K562 (cell line): ENCODE measurements at regions not wholly inside any gene's neighbourhood (a gene's known extent, or its start where the extent isn't known, plus 50 kb on each side); places are given as distances from the start of the nearest gene placed in this dataset.

ENCODE experiments used
- ATAC-seq: fragments of 200-7000 bp; cut with Tn5 transposase; 3 replicates; pipeline ENCODE4 v1.9.1; 2020; ENCODE audit warnings: moderate library complexity
- BruUV-seq: library from RNA; stranded (reverse); fragments of 400-500 nt; replicated peaks from 2 replicates; lab custom pipeline; 2021; lab: Mats Ljungman, UMichigan
- CTCF ChIA-PET: fragments of 300-600 bp; formaldehyde crosslinking; extraction: SDS; loops from one replicate; lab custom pipeline; 2021; ENCODE audit warnings: low intra/inter-chr PET ratio; lab: Yijun Ruan, JAX
- POLR2A ChIA-PET: fragments of 300-600, 350-650 bp; sonication (Branson Sonifier 250); formaldehyde crosslinking; extraction: SDS; loops from one replicate; lab custom pipeline; 2021; ENCODE audit warnings: antibody characterized with exemption, inconsistent platforms; lab: Yijun Ruan, JAX
- DNase-seq, 4 experiments: peaks; one replicate each; pipeline versions ENCODE4 v3.0.0 to v3.0.0-alpha.2; 2011 to 2018; ENCODE audit warnings: low spot score in 3 of 4, mixed read lengths in 3 of 4; ENCODE audit errors: extremely low read depth in 1 of 4
- FAIRE-seq: peaks from 2 replicates; lab custom pipeline; 2011; peaks lifted over from hg19 to GRCh38; lab: Jason Lieb, UNC
- H2AFZ ChIP-seq: 2 replicates; pipeline ENCODE4 v1.6.0; 2011; ENCODE audit warnings: low read depth, low read length, control low read depth, inconsistent platforms
- H3K27ac ChIP-seq: fragments of 200-600 bp; 3 replicates; pipeline ENCODE4 v1.8.0; 2011; ENCODE audit warnings: low read depth, mild to moderate bottlenecking, control low read depth, inconsistent platforms, low read length, moderate library complexity, mixed read lengths; ENCODE audit errors: extremely low read depth
- H3K27me3 ChIP-seq, 2 experiments: fragments of 300-600 bp in 1 of 2; 2 replicates in 1 of 2; 3 replicates in 1 of 2; pipeline versions ENCODE4 v1.6.0 to v1.8.0; 2011; ENCODE audit warnings: inconsistent platforms in 2 of 2, low read length in 2 of 2, mild to moderate bottlenecking in 1 of 2, mixed read lengths in 1 of 2, moderate library complexity in 1 of 2; ENCODE audit not compliant: control insufficient read depth in 2 of 2, insufficient read depth in 2 of 2
- H3K36me3 ChIP-seq: fragments of 300-600 bp; 3 replicates; pipeline ENCODE4 v1.8.0; 2011; ENCODE audit warnings: mild to moderate bottlenecking, low read length, inconsistent platforms; ENCODE audit not compliant: control insufficient read depth, insufficient read depth
- H3K4me1 ChIP-seq, 2 experiments: fragments of 200-600 bp in 1 of 2; replicated peaks in 1 of 2; 2 replicates in 1 of 2; 3 replicates in 1 of 2; pipeline versions ENCODE4 v1.5.1 to v1.8.0; 2011; ENCODE audit warnings: inconsistent platforms in 2 of 2, low read length in 2 of 2, mild to moderate bottlenecking in 1 of 2, mixed read lengths in 1 of 2, moderate library complexity in 1 of 2; ENCODE audit not compliant: control insufficient read depth in 2 of 2, insufficient read depth in 2 of 2
- H3K4me2 ChIP-seq: 2 replicates; pipeline ENCODE4 v1.6.1; 2011; ENCODE audit warnings: low read length, control low read depth, inconsistent platforms, mixed read lengths; ENCODE audit not compliant: insufficient read depth
- H3K4me3 ChIP-seq: fragments of 200-600 bp; sonication (generic), shearing (Covaris generic); 2 replicates; pipeline ENCODE4 v1.5.1; 2016; ENCODE audit warnings: control low read depth, inconsistent platforms
- H3K79me2 ChIP-seq: fragments of 200-600 bp; 3 replicates; pipeline ENCODE4 v1.8.0; 2011; ENCODE audit warnings: low read length, inconsistent platforms; ENCODE audit not compliant: control insufficient read depth, insufficient read depth
- H3K9ac ChIP-seq, 2 experiments: 2 replicates each; pipeline versions ENCODE4 v1.6.0 to v1.6.1; 2011; ENCODE audit warnings: low read depth in 2 of 2, low read length in 2 of 2, control low read depth in 1 of 2, inconsistent platforms in 1 of 2, mild to moderate bottlenecking in 1 of 2, mixed read lengths in 1 of 2; ENCODE audit not compliant: insufficient read depth in 1 of 2
- H3K9me1 ChIP-seq: one replicate; pipeline ENCODE4 v1.6.0; 2011; ENCODE audit warnings: inconsistent platforms, mild to moderate bottlenecking, low read length, moderate library complexity; ENCODE audit not compliant: control insufficient read depth, insufficient read depth
- H3K9me3 ChIP-seq: replicated peaks from 2 replicates; pipeline ENCODE4 v1.5.1; 2011; ENCODE audit warnings: low read depth, low read length, inconsistent platforms; ENCODE audit not compliant: control insufficient read depth, insufficient read depth
- H4K20me1 ChIP-seq: replicated peaks from 2 replicates; pipeline ENCODE4 v1.6.1; 2011; ENCODE audit warnings: low read length, inconsistent platforms, mixed read lengths; ENCODE audit not compliant: control insufficient read depth, insufficient read depth
- ARHGAP35 ChIP-seq: fragments of 450-650 bp; IDR thresholded peaks from 2 replicates; pipeline ENCODE4 v1.6.1; 2018; ENCODE audit not compliant: partially characterized antibody
- BRD9 ChIP-seq: fragments of 450-650 bp; IDR thresholded peaks from 2 replicates; pipeline ENCODE4 v1.6.1; 2018; ENCODE audit warnings: low read depth; ENCODE audit not compliant: partially characterized antibody
- CXXC5 ChIP-seq: fragments of 250-450 bp; sonication (Bioruptor Pico); IDR thresholded peaks from 2 replicates; pipeline ENCODE4 v1.8.0; 2022; ENCODE audit warnings: inconsistent platforms, mild to moderate bottlenecking, moderate library complexity
- ESRRA ChIP-seq: fragments of 450-650 bp; IDR thresholded peaks from 2 replicates; pipeline ENCODE4 v1.6.1; 2014; ENCODE audit warnings: low read depth, mild to moderate bottlenecking, moderate library complexity, borderline replicate concordance
- ESRRB ChIP-seq: fragments of 250-450 bp; sonication (Bioruptor Pico); IDR thresholded peaks from 2 replicates; pipeline ENCODE4 v1.5.0; 2020; ENCODE audit warnings: mild to moderate bottlenecking, moderate library complexity, borderline replicate concordance
- JUND ChIP-seq, 2 experiments: IDR thresholded peaks; 2 replicates in 1 of 2; 3 replicates in 1 of 2; pipeline ENCODE4 v1.6.1; 2011; ENCODE audit warnings: borderline replicate concordance in 2 of 2, low read depth in 2 of 2, low read length in 2 of 2, improper control_type of control experiment in 1 of 2, missing biosample characterization in 1 of 2, missing genetic modification characterization in 1 of 2, missing genetic modification reagents in 1 of 2
- L3MBTL2 ChIP-seq: fragments of 450-650 bp; IDR thresholded peaks from 2 replicates; pipeline ENCODE4 v1.6.1; 2016; ENCODE audit warnings: mild to moderate bottlenecking, moderate library complexity
- MITF ChIP-seq: IDR thresholded peaks from 2 replicates; pipeline ENCODE4 v1.6.1; 2014; ENCODE audit warnings: antibody characterized with exemption
- PTTG1 ChIP-seq: fragments of 450-650 bp; IDR thresholded peaks from 2 replicates; pipeline ENCODE4 v1.6.1; 2016; ENCODE audit warnings: low read depth, mild to moderate bottlenecking, missing genetic modification characterization, missing compliant biosample characterization
- U2AF1 ChIP-seq: fragments of 200-400 bp; formaldehyde crosslinking; optimal IDR thresholded peaks from 2 replicates; pipeline ENCODE3; 2017; ENCODE audit warnings: mild to moderate bottlenecking, low read depth, low read length, moderate library complexity
- WGBS: fragments of 100-300 bp; shearing (Covaris generic); methylation state at CpG from one replicate; pipeline ENCODE4 v1.1.6; 2016; ENCODE audit warnings: low coverage, mixed read lengths; ENCODE audit not compliant: insufficient coverage; ENCODE audit errors: missing lambda C conversion rate; 5-methylcytosine and 5-hydroxymethylcytosine counted together
- in situ Hi-C: fragments of 300-500 bp; cut with MboI; formaldehyde crosslinking; loops from 4 replicates; pipeline ENCODE4 v1.15.0; 2018; ENCODE audit warnings: inconsistent platforms, mixed read lengths
- intact Hi-C: fragments of 100-400 bp; cut with micrococcal nuclease; formaldehyde crosslinking; loops from 2 replicates; pipeline ENCODE4 v1.14.2; 2022
- TF ChIP-seq, protein P1 (sequence below), 2 experiments: IDR thresholded peaks; 2 replicates each; pipeline ENCODE4 v1.6.1; 2011; ENCODE audit warnings: borderline replicate concordance in 1 of 2, control low read depth in 1 of 2, low read depth in 1 of 2, low read length in 1 of 2, mild to moderate bottlenecking in 1 of 2, mixed read lengths in 1 of 2, moderate library complexity in 1 of 2; ENCODE audit not compliant: insufficient read depth in 1 of 2, insufficient read length in 1 of 2, poor library complexity in 1 of 2, severe bottlenecking in 1 of 2; ENCODE audit errors: extremely low read depth in 1 of 2

DNA sequence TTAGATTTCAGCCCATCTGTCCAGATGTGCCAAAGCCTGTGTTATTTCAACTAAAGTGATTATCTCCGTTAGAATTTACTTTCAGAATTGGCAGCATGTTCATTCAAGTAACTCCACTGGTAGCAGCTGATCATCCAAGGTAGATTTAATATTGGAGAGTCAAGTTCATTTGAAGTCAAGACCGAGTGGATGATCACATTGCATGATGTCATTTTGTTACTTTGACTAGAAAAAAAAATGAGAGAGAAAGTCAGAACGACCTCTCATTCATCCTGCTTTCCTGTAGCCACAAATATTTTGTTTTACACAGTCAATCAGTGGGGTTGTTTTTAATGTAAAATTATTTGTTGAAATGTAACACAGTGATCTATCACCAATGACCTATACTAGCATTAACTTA is 196.7 kb upstream of the PHYHIPL start:
- DNase-seq (no peak), FAIRE-seq (no peak), ATAC-seq (no peak)
- no peaks in the 10 kb centered on the region for H3K4me1 ChIP-seq
- intact Hi-C loops (no loop called here), in situ Hi-C loops (no loop called here)
- H3K27me3 ChIP-seq, result no peaks in the 10 kb centered on the region
- no peak overlapping the region for H3K4me3 ChIP-seq
- H3K79me2 ChIP-seq, result no peaks in the 10 kb centered on the region
- CTCF ChIA-PET, result no interaction called here
- TF ChIP-seq ARHGAP35, result no peak
- TF ChIP-seq BRD9, result no peak
- TF ChIP-seq ESRRB, result no peak
- TF ChIP-seq MITF, result no peak
- H3K9me3 ChIP-seq, result no peaks in the 10 kb centered on the region
- H3K9ac ChIP-seq, result no peak overlapping the region
- no peaks in the 10 kb centered on the region for H3K36me3 ChIP-seq
- no peaks in the 10 kb centered on the region for H3K9me1 ChIP-seq
- H2AFZ ChIP-seq, result no peak overlapping the region
- POLR2A ChIA-PET, result no interaction called here
- no peak overlapping the region for H3K27ac ChIP-seq
- no peak overlapping the region for H3K4me2 ChIP-seq
- 2% methylated on average over 3 of the region's 3 CpGs for WGBS
- BruUV-seq, result no TSS peak
- no peaks in the 10 kb centered on the region for H4K20me1 ChIP-seq

DNA sequence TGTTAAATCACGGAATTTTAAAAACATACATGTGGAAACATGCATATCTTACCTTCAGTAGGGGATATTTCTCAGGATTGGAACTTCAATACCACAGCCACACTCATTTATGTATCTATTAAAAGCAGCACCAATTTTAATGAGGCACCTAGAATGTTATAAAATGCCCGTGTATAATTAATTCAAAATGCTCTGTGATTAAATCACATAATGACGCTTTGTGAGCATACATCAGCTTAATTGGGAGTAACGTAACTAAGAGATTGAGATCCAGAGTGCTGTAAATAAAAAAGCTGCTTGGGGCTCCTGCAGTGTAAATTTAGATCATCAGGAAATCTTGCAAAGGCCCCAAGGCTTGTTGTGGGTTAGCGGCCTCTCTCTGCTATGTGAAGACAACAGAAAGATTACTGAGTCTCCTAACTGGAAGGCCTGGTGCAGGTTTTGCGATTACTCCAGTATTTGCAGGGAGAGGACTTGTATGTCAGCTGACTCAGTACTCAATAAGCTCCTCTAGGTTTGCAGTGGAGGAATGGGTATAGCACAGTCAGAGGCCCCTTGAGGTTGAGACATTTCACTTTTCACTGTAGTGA is 195.5 kb upstream of the PHYHIPL start:
- H3K79me2 ChIP-seq, result no peaks in the 10 kb centered on the region
- no peak overlapping the region for H3K4me3 ChIP-seq
- H2AFZ ChIP-seq, result no peak overlapping the region
- no peaks in the 10 kb centered on the region for H3K27me3 ChIP-seq
- 0% methylated on average over 6 of the region's 6 CpGs for WGBS
- H3K4me1 ChIP-seq, result no peaks in the 10 kb centered on the region
- H3K9me1 ChIP-seq, result no peaks in the 10 kb centered on the region
- FAIRE-seq (no peak), DNase-seq (no peak), ATAC-seq (no peak)
- intact Hi-C loops (no loop called here), in situ Hi-C loops (no loop called here)
- BruUV-seq, result no TSS peak
- POLR2A ChIA-PET, result no interaction called here
- CTCF ChIA-PET, result no interaction called here
- H3K9me3 ChIP-seq, result no peaks in the 10 kb centered on the region
- H3K9ac ChIP-seq, result no peak overlapping the region
- no peaks in the 10 kb centered on the region for H4K20me1 ChIP-seq
- H3K4me2 ChIP-seq, result no peak overlapping the region
- H3K27ac ChIP-seq, result no peak overlapping the region
- H3K36me3 ChIP-seq, result no peaks in the 10 kb centered on the region
- TF ChIP-seq JUND (IDR thresholded peaks at IDR 0.05; ENCODE audit: borderline replicate concordance, low read depth, low read length), result no peak
- TF ChIP-seq JUND (tag; IDR thresholded peaks at IDR 0.05; ENCODE audit: borderline replicate concordance, low read depth, low read length), result no peak
- TF ChIP-seq ESRRA, result no peak
- TF ChIP-seq PTTG1 (tag), result no peak
- TF ChIP-seq U2AF1, result no peak
- no peak for TF ChIP-seq L3MBTL2
- TF ChIP-seq CXXC5 (CRISPR knock-in tag), result no peak
- no peak for TF ChIP-seq MITF
- TF ChIP-seq, protein P1, sequence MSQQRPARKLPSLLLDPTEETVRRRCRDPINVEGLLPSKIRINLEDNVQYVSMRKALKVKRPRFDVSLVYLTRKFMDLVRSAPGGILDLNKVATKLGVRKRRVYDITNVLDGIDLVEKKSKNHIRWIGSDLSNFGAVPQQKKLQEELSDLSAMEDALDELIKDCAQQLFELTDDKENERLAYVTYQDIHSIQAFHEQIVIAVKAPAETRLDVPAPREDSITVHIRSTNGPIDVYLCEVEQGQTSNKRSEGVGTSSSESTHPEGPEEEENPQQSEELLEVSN (IDR thresholded peaks at IDR 0.05; ENCODE audit: borderline replicate concordance in 1 of 2, extremely low read depth in 1 of 2, insufficient read depth in 1 of 2, insufficient read length in 1 of 2, low read depth in 1 of 2, low read length in 1 of 2, poor library complexity in 1 of 2, severe bottlenecking in 1 of 2), result no peak
